Mucosa of stomach (tissue), 1 donor: ENCODE measurements at regions not wholly inside any gene's neighbourhood (a gene's known extent, or its start where the extent isn't known, plus 50 kb on each side); places are given as distances from the start of the nearest gene placed in this dataset.

ENCODE experiments used
- H3K27me3 ChIP-seq: one replicate; pipeline ENCODE4 v1.7.0; 2013; ENCODE audit warnings: mild to moderate bottlenecking, low read length; ENCODE audit not compliant: control insufficient read depth, insufficient read depth
- H3K36me3 ChIP-seq: one replicate; pipeline ENCODE4 v1.7.0; 2013; ENCODE audit warnings: low read length; ENCODE audit not compliant: control insufficient read depth, insufficient read depth
- H3K4me1 ChIP-seq: one replicate; pipeline ENCODE4 v1.7.0; 2013; ENCODE audit warnings: mild to moderate bottlenecking, low read length; ENCODE audit not compliant: control insufficient read depth, insufficient read depth
- H3K4me3 ChIP-seq: one replicate; pipeline ENCODE4 v1.7.0; 2013; ENCODE audit warnings: low read length
- H3K9ac ChIP-seq: one replicate; pipeline ENCODE4 v1.7.0; 2013; ENCODE audit warnings: mild to moderate bottlenecking, low read length, moderate library complexity
- H3K9me3 ChIP-seq: one replicate; pipeline ENCODE4 v1.7.0; 2013; ENCODE audit warnings: mild to moderate bottlenecking, low read length, moderate library complexity; ENCODE audit not compliant: control insufficient read depth
- donor health status: Pancreatic carcinoma.

DNA sequence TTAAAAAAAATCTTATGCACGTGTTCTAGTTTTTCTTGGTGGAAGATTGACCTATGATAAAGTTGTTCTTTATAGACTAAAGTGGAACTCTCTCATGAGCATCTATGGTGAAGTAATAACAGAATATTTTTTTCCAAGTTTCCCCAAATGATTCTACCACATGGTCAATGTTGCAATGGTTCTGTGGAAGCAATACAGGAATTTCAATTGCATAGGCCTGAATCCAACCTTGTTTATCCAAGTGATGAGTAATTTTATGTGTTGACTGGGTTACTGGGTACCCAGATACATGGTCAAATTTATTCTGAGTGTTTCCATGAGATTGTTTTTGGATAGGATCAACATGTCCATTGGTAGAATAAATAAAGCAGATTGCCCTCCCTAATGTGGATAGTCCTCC is 581.5 kb downstream of the MMUT start:
- Histone ChIP-seq H3K27me3 (no peaks in the 10 kb centered on the region), H3K36me3 (no peaks in the 10 kb centered on the region), H3K4me3 (no peak overlapping the region), H3K9ac (no peak overlapping the region), H3K9me3 (no peaks in the 10 kb centered on the region), H3K4me1 (no peaks in the 10 kb centered on the region)

DNA sequence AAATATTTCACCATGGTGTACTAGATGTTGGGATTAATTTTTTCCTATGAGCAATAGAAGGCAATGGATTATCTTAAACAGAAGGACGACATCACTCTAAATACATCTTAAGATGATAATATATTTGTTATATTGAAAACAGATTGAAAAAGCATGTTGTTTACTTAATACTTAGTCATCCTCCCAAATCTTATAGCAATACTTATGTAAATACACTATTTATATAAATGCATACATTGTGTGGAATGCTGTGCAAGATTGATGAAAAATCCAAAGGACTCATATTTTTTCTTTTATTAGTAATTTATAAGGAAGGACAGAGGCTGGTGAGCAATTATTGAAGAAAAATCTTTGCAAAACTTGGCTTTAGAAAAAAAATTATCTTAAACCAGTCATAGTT is 593.5 kb downstream of the MMUT start:
- Histone ChIP-seq H3K4me3 (no peak overlapping the region), H3K4me1 (no peaks in the 10 kb centered on the region), H3K9ac (no peak overlapping the region), H3K27me3 (no peaks in the 10 kb centered on the region), H3K36me3 (no peaks in the 10 kb centered on the region), H3K9me3 (no peaks in the 10 kb centered on the region)

DNA sequence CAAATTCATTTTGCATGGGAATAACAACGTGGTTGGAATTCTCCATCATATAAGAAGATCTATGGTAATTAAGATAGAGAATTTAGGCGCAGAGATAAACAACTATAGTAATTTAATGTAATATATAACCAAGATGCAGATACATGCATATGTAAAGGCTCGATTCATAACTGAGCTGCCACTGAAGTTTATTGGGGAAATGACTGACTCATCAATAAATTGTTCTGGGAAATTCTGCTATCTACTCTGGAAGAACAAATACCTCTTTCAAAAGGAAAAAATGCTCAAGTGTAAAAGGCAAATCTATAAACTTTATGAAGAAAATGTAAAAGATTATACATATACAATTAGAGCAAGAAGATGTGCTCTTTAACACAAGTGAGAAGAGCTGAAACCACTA is 596.4 kb downstream of the MMUT start:
- Histone ChIP-seq H3K4me3 (no peak overlapping the region), H3K9ac (no peak overlapping the region), H3K36me3 (no peaks in the 10 kb centered on the region), H3K4me1 (no peaks in the 10 kb centered on the region), H3K27me3 (no peaks in the 10 kb centered on the region), H3K9me3 (no peaks in the 10 kb centered on the region)

DNA sequence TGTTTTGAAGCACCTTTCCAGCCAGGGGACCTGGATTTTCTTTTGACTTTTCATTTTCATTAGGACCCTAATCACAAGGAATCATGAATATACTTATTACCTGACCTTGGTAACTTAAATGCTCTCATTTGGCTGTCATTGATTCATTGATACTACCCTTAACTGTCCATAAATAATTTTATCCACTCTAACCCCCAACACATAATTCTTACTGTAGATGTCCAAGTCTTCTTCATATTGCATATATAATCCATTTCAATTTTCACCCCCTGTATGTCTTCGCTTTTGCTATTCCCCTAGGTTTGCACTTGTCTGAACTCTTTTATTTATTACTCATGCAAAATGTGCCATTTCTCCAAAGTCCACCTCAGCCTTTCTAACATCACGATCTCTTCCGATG is 602.9 kb downstream of the MMUT start:
- Histone ChIP-seq H3K9ac (no peak overlapping the region), H3K4me1 (no peaks in the 10 kb centered on the region), H3K36me3 (no peaks in the 10 kb centered on the region), H3K4me3 (no peak overlapping the region), H3K9me3 (no peaks in the 10 kb centered on the region), H3K27me3 (no peaks in the 10 kb centered on the region)

DNA sequence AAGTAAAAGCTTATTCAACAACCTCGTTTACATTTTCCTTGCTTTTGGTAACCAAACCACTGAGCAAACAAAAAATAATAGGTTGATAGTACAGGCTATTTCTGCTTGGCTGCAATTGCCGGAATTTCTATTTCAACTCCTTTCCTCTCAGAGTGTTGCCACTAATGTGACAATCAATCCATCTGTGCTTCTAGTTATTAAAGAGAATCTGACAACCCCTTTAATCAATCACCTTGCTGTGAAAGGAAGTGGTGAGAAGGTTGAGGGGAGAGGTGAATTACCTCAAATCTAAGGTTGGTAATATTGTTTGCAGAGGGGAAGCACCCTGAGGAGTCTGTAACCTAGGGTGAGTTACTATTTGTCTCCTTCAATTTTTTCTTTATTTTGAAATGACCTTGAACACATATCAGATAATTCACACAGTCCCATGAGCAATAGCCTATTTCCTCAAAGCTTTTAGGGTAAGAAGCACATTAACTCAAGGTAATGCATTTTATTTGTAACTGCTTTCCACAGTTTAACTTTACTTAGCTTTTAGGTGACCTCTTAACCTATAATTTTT is 603.4 kb downstream of the MMUT start:
- no peak overlapping the region for H3K9ac ChIP-seq
- no peaks in the 10 kb centered on the region for H3K27me3 ChIP-seq
- no peaks in the 10 kb centered on the region for H3K9me3 ChIP-seq
- no peaks in the 10 kb centered on the region for H3K36me3 ChIP-seq
- no peaks in the 10 kb centered on the region for H3K4me1 ChIP-seq
- no peak overlapping the region for H3K4me3 ChIP-seq

DNA sequence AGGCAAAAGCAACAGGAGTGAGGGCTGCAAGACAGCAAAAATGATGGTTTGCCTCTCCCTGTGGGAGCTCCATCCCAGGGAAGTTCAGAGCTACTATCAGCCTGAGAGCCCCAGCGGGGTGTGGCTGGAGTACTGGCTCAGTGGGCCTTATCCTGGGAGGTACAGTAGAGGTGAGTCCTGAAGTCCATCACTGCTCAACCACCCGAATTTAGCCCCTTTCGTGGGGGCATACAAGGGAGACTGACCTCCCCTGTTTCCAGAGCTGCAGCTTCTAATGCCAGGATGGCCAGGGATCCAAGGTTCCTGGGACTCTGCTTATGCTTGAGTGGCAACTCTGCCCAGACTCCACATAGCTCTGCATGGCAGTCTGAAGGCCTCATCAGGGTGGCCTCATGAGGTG is 617.8 kb downstream of the MMUT start:
- Histone ChIP-seq H3K4me3 (no peak overlapping the region), H3K9ac (no peak overlapping the region), H3K36me3 (no peaks in the 10 kb centered on the region), H3K4me1 (no peaks in the 10 kb centered on the region), H3K9me3 (no peaks in the 10 kb centered on the region), H3K27me3 (no peaks in the 10 kb centered on the region)

DNA sequence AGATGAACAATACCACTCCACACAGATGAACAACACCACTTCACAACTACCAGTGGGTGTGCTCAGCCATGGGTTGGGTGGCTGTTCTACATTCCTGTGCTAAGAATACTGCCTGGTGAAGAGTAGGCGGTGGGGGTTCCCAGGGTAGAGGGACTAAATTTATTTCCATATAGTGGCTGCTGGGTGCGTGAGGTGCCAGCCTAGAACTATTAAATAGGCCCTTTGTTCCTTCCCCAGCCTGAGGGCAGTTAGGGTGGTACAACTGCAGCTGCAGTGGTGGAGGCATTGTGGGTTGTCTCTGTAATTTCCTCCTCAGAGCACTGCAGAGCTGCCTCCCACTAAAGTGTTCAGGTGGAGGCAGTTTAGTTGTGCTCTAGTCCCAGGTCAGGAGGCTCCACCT is 618.4 kb downstream of the MMUT start:
- Histone ChIP-seq H3K9ac (no peak overlapping the region), H3K36me3 (no peaks in the 10 kb centered on the region), H3K4me1 (no peaks in the 10 kb centered on the region), H3K27me3 (no peaks in the 10 kb centered on the region), H3K4me3 (no peak overlapping the region), H3K9me3 (no peaks in the 10 kb centered on the region)

DNA sequence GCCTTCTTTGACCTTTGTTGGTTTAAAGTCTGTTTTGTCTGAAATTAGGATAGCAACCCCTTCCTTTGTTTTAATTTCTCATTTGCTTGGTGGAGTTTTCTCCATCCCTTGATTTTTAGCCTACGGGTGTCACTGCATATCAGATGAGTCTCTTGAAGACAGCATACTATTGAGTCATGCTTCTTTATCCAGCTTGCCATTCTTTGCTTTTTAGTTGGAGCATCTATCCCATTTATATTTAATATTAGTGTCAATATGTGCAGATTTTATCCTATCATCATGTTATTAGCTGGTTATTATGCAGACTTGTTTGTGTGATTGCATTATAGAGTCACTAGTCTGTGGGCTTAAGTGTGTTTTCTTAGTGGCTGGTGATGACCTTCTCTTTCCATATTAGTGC is 622.2 kb downstream of the MMUT start:
- H3K9ac ChIP-seq = no peak overlapping the region
- no peaks in the 10 kb centered on the region for H3K27me3 ChIP-seq
- no peak overlapping the region for H3K4me3 ChIP-seq
- H3K4me1 ChIP-seq = no peaks in the 10 kb centered on the region
- H3K36me3 ChIP-seq = no peaks in the 10 kb centered on the region
- H3K9me3 ChIP-seq = no peaks in the 10 kb centered on the region

DNA sequence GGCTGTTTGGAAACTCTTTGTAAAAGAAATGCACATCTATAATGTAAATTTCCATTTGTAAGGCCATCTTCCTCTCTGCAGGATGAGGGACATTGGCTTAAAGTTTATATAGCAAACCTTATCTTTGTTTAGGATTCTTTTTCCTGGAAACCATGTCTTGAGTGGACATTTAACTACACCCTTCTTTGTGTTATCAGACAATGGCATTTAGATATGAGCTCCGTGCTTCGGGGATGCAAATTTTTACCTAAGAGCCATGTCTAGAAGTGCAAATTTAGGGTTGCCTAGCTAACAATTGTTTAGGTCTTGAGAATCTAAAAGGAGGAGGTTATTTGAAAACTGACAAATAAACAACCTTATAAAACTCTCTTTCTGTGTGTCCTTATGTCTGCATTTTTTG is 623.8 kb downstream of the MMUT start:
- no peaks in the 10 kb centered on the region for H3K4me1 ChIP-seq

DNA sequence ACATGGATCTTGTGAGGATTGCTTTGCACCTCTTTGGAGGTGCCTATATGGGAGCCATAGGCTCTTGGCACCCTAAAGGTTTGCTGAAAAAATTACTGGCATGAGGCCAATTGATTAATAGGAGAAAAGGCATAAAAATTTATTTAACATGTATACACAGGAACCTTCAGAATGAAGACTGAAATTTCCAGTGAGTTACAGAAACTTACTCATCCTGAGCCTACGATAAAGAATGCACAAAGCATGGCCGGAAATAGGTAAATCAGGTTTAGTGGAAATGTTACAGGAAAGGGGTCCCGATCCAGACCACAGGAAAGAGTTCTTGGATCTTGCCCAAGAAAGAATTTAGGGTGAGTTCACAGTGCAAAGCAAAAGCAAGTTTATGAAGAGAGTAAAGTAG is 625.3 kb downstream of the MMUT start:
- Histone ChIP-seq H3K9me3 (no peaks in the 10 kb centered on the region), H3K4me1 (no peaks in the 10 kb centered on the region), H3K36me3 (no peaks in the 10 kb centered on the region), H3K27me3 (no peaks in the 10 kb centered on the region), H3K4me3 (no peak overlapping the region), H3K9ac (no peak overlapping the region)

More for the DNA sequence above, 623.8 kb downstream of the MMUT start:
- Histone ChIP-seq H3K36me3 (no peaks in the 10 kb centered on the region), H3K27me3 (no peaks in the 10 kb centered on the region), H3K4me3 (no peak overlapping the region), H3K9ac (no peak overlapping the region), H3K9me3 (no peaks in the 10 kb centered on the region)

DNA sequence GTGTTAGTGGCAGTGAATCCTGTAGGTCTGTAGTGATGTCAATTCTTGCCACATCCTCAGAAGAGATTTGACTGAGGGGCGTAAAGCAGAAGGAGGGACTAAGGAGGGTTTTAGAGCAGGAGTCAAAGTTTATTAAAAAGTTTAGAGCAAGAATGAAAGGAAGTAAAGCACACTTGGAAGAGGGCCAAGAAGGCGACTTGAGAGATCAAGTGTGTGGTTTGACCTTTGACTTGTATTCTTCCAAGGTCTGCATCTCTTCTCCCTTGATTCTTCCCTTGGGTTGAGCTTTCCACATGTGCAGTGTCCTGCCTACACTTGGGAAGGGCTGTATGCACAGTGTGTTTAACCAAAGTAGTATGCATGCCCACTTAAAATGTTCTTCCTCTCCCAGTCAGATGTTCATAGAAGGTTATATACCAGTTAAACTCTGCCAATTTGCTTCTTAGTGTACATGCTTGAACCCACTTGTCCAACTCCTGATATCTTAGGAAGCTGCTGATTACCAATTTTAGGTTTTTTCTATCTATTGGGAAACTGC is 627.6 kb downstream of the MMUT start:
- H3K4me1 ChIP-seq = no peaks in the 10 kb centered on the region
- H3K36me3 ChIP-seq = no peaks in the 10 kb centered on the region
- no peaks in the 10 kb centered on the region for H3K9me3 ChIP-seq
- H3K9ac ChIP-seq = no peak overlapping the region
- H3K4me3 ChIP-seq = no peak overlapping the region
- no peaks in the 10 kb centered on the region for H3K27me3 ChIP-seq

DNA sequence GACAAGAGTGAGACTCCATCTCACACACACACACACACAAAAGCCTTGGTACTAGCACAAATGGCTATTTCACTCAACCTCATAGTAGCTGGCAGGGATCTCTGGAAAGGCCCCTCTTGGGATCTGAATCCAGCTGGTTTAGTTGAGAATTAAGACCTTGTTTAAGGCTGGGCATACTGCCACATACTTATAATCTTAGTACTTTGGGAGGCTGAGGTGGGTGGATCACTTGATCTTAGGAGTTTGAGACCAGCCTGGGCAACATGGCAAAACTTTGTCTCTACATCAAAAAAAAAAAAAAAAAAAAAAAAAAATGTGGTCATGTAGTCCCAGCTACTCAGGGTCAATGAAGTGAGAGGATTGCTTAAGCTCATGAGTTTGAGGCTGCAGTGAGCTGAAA is 628.3 kb downstream of the MMUT start:
- Histone ChIP-seq H3K4me1 (no peaks in the 10 kb centered on the region), H3K9ac (no peak overlapping the region), H3K27me3 (no peaks in the 10 kb centered on the region), H3K36me3 (no peaks in the 10 kb centered on the region), H3K4me3 (no peak overlapping the region), H3K9me3 (no peaks in the 10 kb centered on the region)

DNA sequence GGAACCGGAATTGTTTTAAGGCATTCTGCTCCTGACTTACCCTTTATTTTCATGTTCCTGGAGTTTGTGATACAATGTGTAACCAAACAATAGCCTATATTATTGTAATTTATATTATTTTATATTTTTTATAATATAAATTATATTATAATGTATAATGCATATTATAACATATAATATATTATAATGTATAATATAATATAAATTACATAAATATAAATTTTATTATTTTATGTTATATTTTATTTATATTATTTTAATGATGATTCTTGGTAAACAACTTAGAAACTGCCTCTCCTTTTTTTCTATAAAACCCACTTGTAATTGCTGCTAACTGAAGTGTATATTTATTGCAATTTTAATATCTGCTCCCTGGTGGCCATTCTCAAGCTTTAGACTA is 629.1 kb downstream of the MMUT start:
- Histone ChIP-seq H3K36me3 (no peaks in the 10 kb centered on the region), H3K4me1 (no peaks in the 10 kb centered on the region), H3K4me3 (no peak overlapping the region), H3K9ac (no peak overlapping the region), H3K27me3 (no peaks in the 10 kb centered on the region), H3K9me3 (no peaks in the 10 kb centered on the region)
